T-helper 17 cell (primary cell): ENCODE measurements at regions not wholly inside any gene's neighbourhood (a gene's known extent, or its start where the extent isn't known, plus 50 kb on each side); places are given as distances from the start of the nearest gene placed in this dataset.
"Not testable (repeated sequence)": the region's sequence is repeated elsewhere in the genome, so short reads cannot be mapped to it uniquely, and the experiment has no call there.

Experiments
- ATAC-seq: fragments of 150-1000 bp; cut with Tn5 transposase; 2 replicates; pipeline ENCODE4 v1.10.0; 2021; ENCODE audit warnings: mild to moderate bottlenecking, moderate library complexity
- DNase-seq, 3 donors: peaks; one replicate each; pipeline versions ENCODE4 v3.0.0 to v3.0.0-alpha.2; 2020 to 2021
- H3K9me3 ChIP-seq: one replicate; pipeline ENCODE4 v1.7.0; 2013; ENCODE audit warnings: low read length, mild to moderate bottlenecking; ENCODE audit not compliant: control insufficient read depth, poor library complexity, severe bottlenecking
- H3K27ac Mint-ChIP-seq: one replicate; pipeline ENCODE4 v1.8.0; 2022; ENCODE audit warnings: mild to moderate bottlenecking, moderate library complexity, mixed read lengths
- H3K27me3 Mint-ChIP-seq: one replicate; pipeline ENCODE4 v1.8.0; 2022; ENCODE audit warnings: mixed read lengths
- H3K36me3 Mint-ChIP-seq: one replicate; pipeline ENCODE4 v1.8.0; 2022; ENCODE audit warnings: low read depth, mixed read lengths
- H3K4me1 Mint-ChIP-seq: one replicate; pipeline ENCODE4 v1.8.0; 2022; ENCODE audit warnings: mild to moderate bottlenecking, mixed read lengths
- H3K4me3 Mint-ChIP-seq: one replicate; pipeline ENCODE4 v1.8.0; 2022; ENCODE audit warnings: mild to moderate bottlenecking, moderate library complexity, mixed read lengths

- no peak overlapping the region for H3K4me3 Mint-ChIP-seq
- no peak for ATAC-seq
- no peak for DNase-seq
- no peaks in the 10 kb centered on the region for H3K36me3 Mint-ChIP-seq
- no peaks in the 10 kb centered on the region for H3K4me1 Mint-ChIP-seq
- no peak overlapping the region for H3K27ac Mint-ChIP-seq
- H3K9me3 ChIP-seq = no peaks in the 10 kb centered on the region
- H3K27me3 Mint-ChIP-seq = no peaks in the 10 kb centered on the region
These were observed 76.4 kb upstream of the TBL1X start for GRCh38 chrX:9388450-9388849.

GRCh38 chrX:9390121-9390520, 74.7 kb upstream of the TBL1X start:
- Mint-ChIP-seq H3K27me3 (no peaks in the 10 kb centered on the region), H3K36me3 (no peaks in the 10 kb centered on the region), H3K4me3 (no peak overlapping the region), H3K27ac (no peak overlapping the region), H3K4me1 (no peaks in the 10 kb centered on the region)
- DNase-seq (no peak), ATAC-seq (no peak)
- H3K9me3 ChIP-seq = no peaks in the 10 kb centered on the region

GRCh38 chrX:9390693-9391368, 74.0 kb upstream of the TBL1X start:
- H3K27ac Mint-ChIP-seq = no peak overlapping the region
- no peaks in the 10 kb centered on the region for H3K27me3 Mint-ChIP-seq
- H3K36me3 Mint-ChIP-seq = no peaks in the 10 kb centered on the region
- H3K4me3 Mint-ChIP-seq = no peak overlapping the region
- H3K9me3 ChIP-seq = no peaks in the 10 kb centered on the region
- ATAC-seq (no peak), DNase-seq (no peak)
- H3K4me1 Mint-ChIP-seq = no peaks in the 10 kb centered on the region

- H3K27ac Mint-ChIP-seq = no peak overlapping the region
- ATAC-seq (no peak), DNase-seq (no peak)
- no peaks in the 10 kb centered on the region for H3K9me3 ChIP-seq
- no peak overlapping the region for H3K4me3 Mint-ChIP-seq
- H3K36me3 Mint-ChIP-seq = no peaks in the 10 kb centered on the region
- H3K4me1 Mint-ChIP-seq = no peaks in the 10 kb centered on the region
- H3K27me3 Mint-ChIP-seq = no peaks in the 10 kb centered on the region
These were observed 72.4 kb upstream of the TBL1X start for GRCh38 chrX:9392445-9392844.

GRCh38 chrX:9393571-9393970, 71.3 kb upstream of the TBL1X start:
- H3K9me3 ChIP-seq = no peaks in the 10 kb centered on the region
- H3K27me3 Mint-ChIP-seq = no peaks in the 10 kb centered on the region
- no peaks in the 10 kb centered on the region for H3K4me1 Mint-ChIP-seq
- H3K27ac Mint-ChIP-seq = no peak overlapping the region
- no peaks in the 10 kb centered on the region for H3K36me3 Mint-ChIP-seq
- DNase-seq (no peak), ATAC-seq (no peak)
- no peak overlapping the region for H3K4me3 Mint-ChIP-seq

- no peak overlapping the region for H3K4me3 Mint-ChIP-seq
- DNase-seq (no peak), ATAC-seq (no peak)
- no peak overlapping the region for H3K27ac Mint-ChIP-seq
- H3K9me3 ChIP-seq = no peaks in the 10 kb centered on the region
- H3K36me3 Mint-ChIP-seq = no peaks in the 10 kb centered on the region
- no peaks in the 10 kb centered on the region for H3K27me3 Mint-ChIP-seq
- H3K4me1 Mint-ChIP-seq = no peaks in the 10 kb centered on the region
These were observed 70.6 kb upstream of the TBL1X start for GRCh38 chrX:9394212-9394611.

- Mint-ChIP-seq H3K27ac (no peak overlapping the region), H3K4me3 (no peak overlapping the region), H3K36me3 (no peaks in the 10 kb centered on the region), H3K4me1 (no peaks in the 10 kb centered on the region), H3K27me3 (no peaks in the 10 kb centered on the region)
- no peaks in the 10 kb centered on the region for H3K9me3 ChIP-seq
- no peak for ATAC-seq
- no peak for DNase-seq
These were observed 67.9 kb upstream of the TBL1X start for GRCh38 chrX:9396930-9397329.

- H3K4me3 Mint-ChIP-seq = no peak overlapping the region
- no peak for ATAC-seq
- H3K27ac Mint-ChIP-seq = no peak overlapping the region
- no peaks in the 10 kb centered on the region for H3K27me3 Mint-ChIP-seq
- no peaks in the 10 kb centered on the region for H3K4me1 Mint-ChIP-seq
- no peak for DNase-seq
- no peaks in the 10 kb centered on the region for H3K36me3 Mint-ChIP-seq
- no peaks in the 10 kb centered on the region for H3K9me3 ChIP-seq
These were observed 63.8 kb upstream of the TBL1X start for GRCh38 chrX:9401051-9401450.

- DNase-seq (no peak), ATAC-seq (no peak)
- no peaks in the 10 kb centered on the region for H3K9me3 ChIP-seq
- Mint-ChIP-seq H3K36me3 (no peaks in the 10 kb centered on the region), H3K4me1 (no peaks in the 10 kb centered on the region), H3K27ac (no peak overlapping the region), H3K4me3 (no peak overlapping the region), H3K27me3 (no peaks in the 10 kb centered on the region)
These were observed 61.5 kb upstream of the TBL1X start for GRCh38 chrX:9403374-9403773.

GRCh38 chrX:9405635-9406034, 59.2 kb upstream of the TBL1X start:
- not testable (repeated sequence) for H3K36me3 Mint-ChIP-seq, H3K4me3 Mint-ChIP-seq, DNase-seq, H3K9me3 ChIP-seq, ATAC-seq, H3K4me1 Mint-ChIP-seq, H3K27me3 Mint-ChIP-seq, H3K27ac Mint-ChIP-seq

GRCh38 chrX:9410889-9411288, 54.0 kb upstream of the TBL1X start:
- not testable (repeated sequence) for H3K9me3 ChIP-seq, DNase-seq, ATAC-seq, H3K4me1 Mint-ChIP-seq, H3K27me3 Mint-ChIP-seq, H3K27ac Mint-ChIP-seq, H3K36me3 Mint-ChIP-seq, H3K4me3 Mint-ChIP-seq

- ATAC-seq, DNase-seq, H3K27ac Mint-ChIP-seq, H3K9me3 ChIP-seq, H3K4me1 Mint-ChIP-seq, H3K36me3 Mint-ChIP-seq, H3K27me3 Mint-ChIP-seq, H3K4me3 Mint-ChIP-seq: not testable (repeated sequence)
These were observed 53.2 kb upstream of the TBL1X start for GRCh38 chrX:9411682-9412081.

- Mint-ChIP-seq H3K27me3 (no peaks in the 10 kb centered on the region), H3K36me3 (no peaks in the 10 kb centered on the region), H3K4me3 (no peak overlapping the region), H3K4me1 (peaks cover 8% of the 10 kb centered on the region), H3K27ac (no peak overlapping the region)
- H3K9me3 ChIP-seq = no peaks in the 10 kb centered on the region
- ATAC-seq = no peak
- DNase-seq = no peak
These were observed 50.4 kb upstream of the TBL1X start for GRCh38 chrX:9414416-9414815.
